CD4-positive, CD25-positive, alpha-beta regulatory T cell (primary cell): ENCODE measurements at regions not wholly inside any gene's neighbourhood (a gene's known extent, or its start where the extent isn't known, plus 50 kb on each side); places are given as distances from the start of the nearest gene placed in this dataset.

Experiments used
- ATAC-seq, 2 donors: fragments of 150-1000 bp; cut with Tn5 transposase; one replicate each; pipeline ENCODE4 v1.10.0; 2021; ENCODE audit warnings: low read depth in 2 of 2, moderate number of reproducible peaks in 2 of 2, moderate library complexity in 1 of 2
- DNase-seq, 3 donors: peaks; one replicate each; pipeline versions ENCODE4 v3.0.0 to v3.0.0-alpha.2; 2012 to 2022; ENCODE audit warnings: mixed read lengths in 1 of 3
- H3K27ac ChIP-seq: one replicate; pipeline ENCODE4 v1.7.0; 2013; ENCODE audit warnings: mild to moderate bottlenecking, low read length; ENCODE audit not compliant: insufficient read depth, poor library complexity, severe bottlenecking
- H3K27me3 ChIP-seq: one replicate; pipeline ENCODE4 v1.7.0; 2013; ENCODE audit warnings: low read length; ENCODE audit not compliant: control insufficient read depth, insufficient read depth
- H3K36me3 ChIP-seq: one replicate; pipeline ENCODE4 v1.7.0; 2013; ENCODE audit warnings: mild to moderate bottlenecking, low read length, moderate library complexity; ENCODE audit not compliant: control insufficient read depth, insufficient read depth
- H3K4me1 ChIP-seq: 2 replicates; pipeline ENCODE4 v1.7.0; 2013; ENCODE audit warnings: mild to moderate bottlenecking, low read length; ENCODE audit not compliant: insufficient read depth, control insufficient read depth, poor library complexity, severe bottlenecking
- H3K4me3 ChIP-seq: one replicate; pipeline ENCODE4 v1.7.0; 2013; ENCODE audit warnings: low read depth, mild to moderate bottlenecking, low read length, moderate library complexity
- H3K9me3 ChIP-seq, 2 experiments: 1 replicate in 1 of 2; 2 replicates in 1 of 2; pipeline ENCODE4 v1.7.0; 2013; ENCODE audit warnings: low read length in 2 of 2, mild to moderate bottlenecking in 1 of 2, moderate library complexity in 1 of 2; ENCODE audit not compliant: control insufficient read depth in 2 of 2
- H3K27ac Mint-ChIP-seq, 3 donors: one replicate each; pipeline ENCODE4 v1.8.0; 2020 to 2022; ENCODE audit warnings: mild to moderate bottlenecking in 3 of 3, mixed read lengths in 3 of 3, moderate library complexity in 2 of 3
- H3K27me3 Mint-ChIP-seq: one replicate; pipeline ENCODE4 v1.8.0; 2022; ENCODE audit warnings: mild to moderate bottlenecking, mixed read lengths
- H3K36me3 Mint-ChIP-seq: one replicate; pipeline ENCODE4 v1.8.0; 2020; ENCODE audit warnings: mixed read lengths
- H3K4me1 Mint-ChIP-seq, 4 donors: one replicate each; pipeline ENCODE4 v1.8.0; 2020 to 2022; ENCODE audit warnings: mixed read lengths in 4 of 4, mild to moderate bottlenecking in 1 of 4
- H3K4me3 Mint-ChIP-seq, 4 donors: one replicate each; pipeline ENCODE4 v1.8.0; 2020 to 2022; ENCODE audit warnings: mild to moderate bottlenecking in 4 of 4, mixed read lengths in 4 of 4, moderate library complexity in 3 of 4
- H3K9me3 Mint-ChIP-seq, 7 donors: one replicate each; pipeline ENCODE4 v1.8.0; 2020 to 2022; ENCODE audit warnings: mixed read lengths in 7 of 7, mild to moderate bottlenecking in 3 of 7, moderate library complexity in 2 of 7

DNA sequence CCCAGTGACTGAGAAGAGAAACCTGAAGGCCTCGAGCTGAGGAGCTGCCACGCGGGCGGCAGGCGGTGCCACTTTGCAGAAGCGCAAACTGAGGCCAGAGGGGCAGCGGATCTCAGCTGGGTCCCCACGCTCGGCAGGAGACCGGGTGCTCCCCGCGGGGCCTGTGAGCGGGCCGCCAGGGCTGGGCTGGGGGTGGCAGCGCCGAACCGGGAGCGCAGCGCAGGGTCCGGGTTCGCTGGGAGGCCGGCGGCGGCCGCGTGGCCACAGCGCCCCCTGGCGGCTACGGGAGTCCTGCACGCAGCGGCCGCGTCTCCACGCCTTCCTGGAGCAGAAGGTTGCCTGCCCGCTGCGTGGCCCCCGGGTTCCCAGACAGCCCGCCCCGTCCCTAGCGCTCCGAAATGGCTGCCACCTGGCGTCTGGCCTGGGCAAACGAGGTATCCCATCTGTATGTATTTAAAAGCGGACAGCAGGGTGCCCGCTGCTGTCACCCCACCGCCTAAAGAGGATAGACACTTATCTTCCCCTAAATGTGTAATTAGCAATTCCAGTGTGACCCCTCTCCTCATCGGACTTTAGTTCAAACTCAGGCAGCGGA is 96.1 kb upstream of the CDH5 start:
- peaks cover 0 to 23% (median 1%) of the 10 kb centered on the region in 4 donors for H3K4me1 Mint-ChIP-seq
- Histone ChIP-seq H3K9me3 (no peaks in the 10 kb centered on the region), H3K4me3 (no peak overlapping the region), H3K36me3 (no peaks in the 10 kb centered on the region), H3K27me3 (peaks cover 1% of the 10 kb centered on the region), H3K4me1 (peaks cover 6% of the 10 kb centered on the region), H3K27ac (no peak overlapping the region)
- DNase-seq (peak in 2 of 3 donors; percentile 27 to 48), ATAC-seq (peak in 1 of 2 donors; percentile 33)
- H3K36me3 Mint-ChIP-seq: no peaks in the 10 kb centered on the region
- peaks cover 0 to 1% (median 0%) of the 10 kb centered on the region in 7 donors for H3K9me3 Mint-ChIP-seq
- peaks cover 51% of the 10 kb centered on the region for H3K27me3 Mint-ChIP-seq
- H3K27ac Mint-ChIP-seq: no peak overlapping the region
- H3K4me3 Mint-ChIP-seq: no peak overlapping the region

DNA sequence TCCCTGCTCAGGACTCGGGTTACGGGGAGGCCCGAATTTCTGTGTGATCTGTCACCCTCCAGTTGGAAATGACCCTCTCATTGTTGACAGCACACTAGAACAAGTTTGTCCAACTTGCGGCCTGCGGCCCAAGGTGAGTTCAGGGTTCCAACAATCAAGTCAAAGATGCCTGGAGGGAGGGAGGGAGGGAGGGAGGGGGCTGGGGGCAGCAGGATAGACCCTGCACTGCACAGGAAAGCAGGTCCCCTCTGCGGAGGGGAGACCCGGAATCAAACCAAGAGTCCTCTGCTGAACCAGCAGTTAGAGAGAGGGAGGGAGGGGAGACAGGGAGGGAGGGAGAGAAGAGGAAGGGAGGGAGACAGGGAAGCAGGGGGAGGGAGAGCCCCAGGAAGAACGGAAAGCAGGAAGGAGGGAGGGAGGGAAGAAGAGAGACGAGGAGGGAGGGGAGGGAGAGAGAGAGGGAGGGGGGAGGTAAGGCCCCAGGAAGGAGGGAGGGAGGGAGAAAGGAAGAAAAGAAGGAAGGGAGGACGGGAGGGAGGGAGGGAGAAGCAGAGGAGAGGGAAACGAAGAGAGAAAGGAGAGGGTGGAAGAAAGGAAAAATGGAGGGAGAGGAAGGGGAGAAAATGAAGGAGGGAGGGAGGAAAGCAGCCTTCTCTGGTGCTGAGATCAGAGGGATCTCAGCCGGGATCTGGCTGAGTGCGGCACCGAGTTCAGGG is 96.7 kb upstream of the CDH5 start:
- no peaks in the 10 kb centered on the region for H3K36me3 Mint-ChIP-seq
- peaks cover 0 to 1% (median 0%) of the 10 kb centered on the region in 7 donors for H3K9me3 Mint-ChIP-seq
- Histone ChIP-seq H3K9me3 (no peaks in the 10 kb centered on the region), H3K27ac (no peak overlapping the region), H3K27me3 (peaks cover 1% of the 10 kb centered on the region), H3K36me3 (no peaks in the 10 kb centered on the region), H3K4me3 (no peak overlapping the region), H3K4me1 (peaks cover 6% of the 10 kb centered on the region)
- H3K27me3 Mint-ChIP-seq: peaks cover 52% of the 10 kb centered on the region
- DNase-seq: no peak
- no peak overlapping the region for H3K27ac Mint-ChIP-seq
- peaks cover 0 to 20% (median 1%) of the 10 kb centered on the region in 4 donors for H3K4me1 Mint-ChIP-seq
- no peak overlapping the region for H3K4me3 Mint-ChIP-seq
- ATAC-seq: no peak

DNA sequence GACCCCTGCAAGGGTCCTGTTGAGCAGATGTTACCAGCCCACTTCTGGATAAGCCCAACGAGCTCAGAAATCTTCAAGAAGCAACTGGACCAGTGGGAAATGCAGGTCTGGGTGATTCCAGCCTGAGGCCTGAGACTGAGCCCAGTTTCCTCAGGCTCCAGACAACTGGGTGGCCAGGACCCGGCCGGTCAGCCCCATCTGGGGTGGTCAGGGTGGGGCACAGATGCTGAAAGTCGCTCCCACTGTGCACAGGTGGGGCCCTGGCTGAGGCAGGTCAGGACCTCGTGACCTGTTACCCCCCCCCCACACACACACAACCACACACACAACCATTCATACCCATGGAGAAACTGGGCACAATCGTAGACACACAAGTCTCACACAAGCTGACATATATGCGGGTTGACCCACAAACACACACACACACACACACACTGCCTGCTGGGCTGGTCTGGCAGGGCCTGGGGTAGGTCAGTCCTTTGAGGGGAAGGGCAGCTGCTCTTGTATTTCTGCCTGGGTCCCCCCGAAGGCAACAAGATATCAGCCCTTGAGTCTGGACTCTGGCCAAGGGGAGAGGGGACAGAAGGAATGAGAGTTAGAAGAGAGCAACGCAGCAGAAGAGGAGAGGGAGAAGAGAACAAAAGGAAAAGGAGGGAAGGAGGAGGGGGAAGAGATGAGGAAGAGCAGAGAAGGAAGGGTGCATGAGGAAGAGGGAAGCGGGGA is 99.0 kb upstream of the CDH5 start:
- Mint-ChIP-seq H3K36me3 (no peaks in the 10 kb centered on the region), H3K4me1 (peaks cover 0 to 11% (median 0%) of the 10 kb centered on the region in 4 donors), H3K4me3 (peak overlapping the region in 1 of 4 donors; percentile 27), H3K27me3 (peaks cover 47% of the 10 kb centered on the region), H3K9me3 (no peaks in the 10 kb centered on the region), H3K27ac (no peak overlapping the region)
- DNase-seq: no peak
- H3K4me3 ChIP-seq: no peak overlapping the region
- no peak for ATAC-seq
- H3K36me3 ChIP-seq: no peaks in the 10 kb centered on the region
- no peaks in the 10 kb centered on the region for H3K9me3 ChIP-seq
- H3K27me3 ChIP-seq: peaks cover 1% of the 10 kb centered on the region
- peaks cover 6% of the 10 kb centered on the region for H3K4me1 ChIP-seq
- no peak overlapping the region for H3K27ac ChIP-seq

DNA sequence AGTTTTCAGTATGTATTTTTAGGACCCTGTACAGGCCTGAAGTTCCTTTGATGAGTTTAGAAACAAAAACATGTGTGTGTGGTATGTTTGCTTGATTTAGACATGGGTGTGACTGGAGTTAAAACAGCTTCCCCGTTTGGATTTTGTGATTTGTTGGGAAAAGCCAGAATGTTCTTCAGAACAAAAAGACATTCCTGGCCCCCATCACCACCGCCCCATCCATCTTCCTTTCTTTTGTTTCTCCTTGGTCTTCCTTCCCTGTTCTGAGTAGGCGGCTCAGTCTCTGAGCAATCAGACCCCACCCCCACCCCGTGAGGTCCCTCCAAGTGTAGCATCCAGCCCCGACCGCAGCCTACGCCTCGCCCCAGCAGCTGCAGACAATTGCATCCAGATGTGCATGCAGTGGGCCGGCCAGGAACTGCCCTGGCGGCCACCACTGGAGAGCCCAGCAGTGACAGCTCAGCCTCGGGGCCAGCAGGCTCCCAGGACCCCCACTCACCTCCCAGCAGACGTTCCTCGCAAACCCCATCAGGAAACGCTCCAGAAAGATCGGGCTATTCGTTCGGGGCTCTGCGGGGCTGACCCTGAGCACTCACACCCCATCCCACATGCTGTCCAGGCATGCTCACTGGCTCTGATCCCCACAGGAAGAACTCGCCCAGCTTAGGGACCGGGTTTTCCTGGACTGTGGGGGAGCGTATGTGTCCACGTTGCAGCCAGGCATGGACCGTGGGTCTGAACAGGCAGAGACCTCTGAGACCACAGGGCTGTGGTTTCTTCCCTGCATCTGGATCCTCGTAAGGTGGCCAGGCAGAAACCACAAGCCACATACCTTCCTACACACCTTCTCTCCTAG is 99.8 kb upstream of the CDH5 start:
- H3K27ac ChIP-seq: no peak overlapping the region
- H3K4me1 ChIP-seq: peaks cover 6% of the 10 kb centered on the region
- Mint-ChIP-seq H3K4me3 (no peak overlapping the region), H3K9me3 (no peaks in the 10 kb centered on the region), H3K27ac (peak overlapping the region in 1 of 3 donors; percentile 63), H3K36me3 (no peaks in the 10 kb centered on the region), H3K4me1 (peaks cover 0 to 11% (median 0%) of the 10 kb centered on the region in 4 donors), H3K27me3 (peaks cover 52% of the 10 kb centered on the region)
- ATAC-seq (no peak), DNase-seq (no peak)
- no peak overlapping the region for H3K4me3 ChIP-seq
- H3K9me3 ChIP-seq: no peaks in the 10 kb centered on the region
- H3K27me3 ChIP-seq: peaks cover 1% of the 10 kb centered on the region
- no peaks in the 10 kb centered on the region for H3K36me3 ChIP-seq

DNA sequence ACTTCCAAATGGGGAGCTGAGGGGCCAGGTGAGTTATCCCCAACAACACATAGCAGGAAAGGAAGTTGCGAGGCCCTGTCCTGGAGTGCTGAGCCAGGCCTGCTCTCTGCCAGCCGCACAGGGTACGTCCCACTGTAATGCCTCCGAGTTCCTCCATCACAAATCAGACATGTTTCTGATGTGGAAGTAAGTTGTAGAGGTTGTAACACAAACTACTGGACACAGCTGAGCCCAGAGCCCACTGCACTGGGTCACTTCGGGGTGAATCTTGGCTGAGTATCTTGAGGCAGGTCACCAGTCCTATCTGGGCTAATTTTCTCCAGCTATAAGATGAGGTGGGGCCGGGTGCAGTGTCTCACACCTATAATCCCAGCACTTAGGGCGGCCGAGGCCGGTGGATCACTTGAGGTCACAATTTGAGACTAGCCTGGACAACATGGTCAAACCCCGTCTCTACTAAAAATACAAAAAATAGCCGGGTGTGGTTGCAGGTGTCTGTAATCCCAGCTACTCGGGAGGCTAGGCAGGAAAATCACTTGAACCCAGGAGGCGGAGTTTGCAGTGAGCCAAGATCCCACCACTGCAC is 100.8 kb upstream of the CDH5 start:
- H3K9me3 ChIP-seq: no peaks in the 10 kb centered on the region
- H3K27ac Mint-ChIP-seq: no peak overlapping the region
- H3K4me1 ChIP-seq: peaks cover 6% of the 10 kb centered on the region
- no peak overlapping the region for H3K4me3 Mint-ChIP-seq
- ATAC-seq (no peak), DNase-seq (no peak)
- no peaks in the 10 kb centered on the region for H3K36me3 ChIP-seq
- no peaks in the 10 kb centered on the region for H3K9me3 Mint-ChIP-seq
- no peak overlapping the region for H3K4me3 ChIP-seq
- H3K36me3 Mint-ChIP-seq: no peaks in the 10 kb centered on the region
- H3K4me1 Mint-ChIP-seq: peaks cover 0 to 8% (median 0%) of the 10 kb centered on the region in 4 donors
- H3K27ac ChIP-seq: no peak overlapping the region
- H3K27me3 Mint-ChIP-seq: peaks cover 43% of the 10 kb centered on the region
- peaks cover 1% of the 10 kb centered on the region for H3K27me3 ChIP-seq

- H3K36me3 Mint-ChIP-seq: no peaks in the 10 kb centered on the region
- DNase-seq (no peak), ATAC-seq (no peak)
- peaks cover 0 to 7% (median 0%) of the 10 kb centered on the region in 4 donors for H3K4me1 Mint-ChIP-seq
- H3K4me3 Mint-ChIP-seq: no peak overlapping the region
- Histone ChIP-seq H3K36me3 (no peaks in the 10 kb centered on the region), H3K27ac (no peak overlapping the region), H3K4me1 (peaks cover under 1% of the 10 kb centered on the region), H3K9me3 (no peaks in the 10 kb centered on the region), H3K4me3 (no peak overlapping the region), H3K27me3 (peaks cover 1% of the 10 kb centered on the region)
- peaks cover 43% of the 10 kb centered on the region for H3K27me3 Mint-ChIP-seq
- H3K9me3 Mint-ChIP-seq: peaks cover 0 to 1% (median 0%) of the 10 kb centered on the region in 7 donors
- no peak overlapping the region for H3K27ac Mint-ChIP-seq
Observed at GRCh38 chr16:66265048-66265415, 101.5 kb upstream of the CDH5 start.
